Tibial nerve (tissue), 4 donors: ENCODE measurements at regions not wholly inside any gene's neighbourhood (a gene's known extent, or its start where the extent isn't known, plus 50 kb on each side); places are given as distances from the start of the nearest gene placed in this dataset.
A peak's percentile ranks its signal among the peaks of the same experiment; 100 is the strongest.

Experiments used
- DNase-seq, 2 donors: peaks; one replicate each; pipeline ENCODE4 v3.0.0-alpha.2; 2019; ENCODE audit warnings: low spot score in 2 of 2
- H3K27ac ChIP-seq, 4 donors: fragments of 200-600 bp; sonication (generic) in 3 of 4; one replicate each; pipeline ENCODE4 v1.5.1; 2017 to 2019; ENCODE audit warnings: mild to moderate bottlenecking in 1 of 4
- H3K27me3 ChIP-seq, 2 donors: fragments of 200-600 bp; sonication (generic) in 1 of 2; one replicate each; pipeline versions ENCODE4 v1.5.1 to v1.6.0; 2017 to 2019
- H3K36me3 ChIP-seq, 3 donors: fragments of 200-600 bp; sonication (generic); one replicate each; pipeline ENCODE4 v1.5.1; 2018 to 2019
- H3K4me1 ChIP-seq, 4 donors: fragments of 200-600 bp; sonication (generic) in 3 of 4; one replicate each; pipeline ENCODE4 v1.5.1; 2017 to 2019
- H3K4me3 ChIP-seq, 4 donors: fragments of 200-600 bp; sonication (generic) in 3 of 4; one replicate each; pipeline ENCODE4 v1.5.1; 2017 to 2019; ENCODE audit warnings: mild to moderate bottlenecking in 1 of 4, moderate library complexity in 1 of 4
- H3K9me3 ChIP-seq, 4 donors: fragments of 200-600 bp; sonication (generic) in 3 of 4; one replicate each; pipeline ENCODE4 v1.5.1; 2017 to 2019
- EP300 ChIP-seq, 2 donors: sonication (generic); formaldehyde crosslinking; IDR thresholded peaks; one replicate each; pipeline ENCODE4 v1.6.1; 2017; ENCODE audit warnings: antibody characterized with exemption in 2 of 2, mild to moderate bottlenecking in 1 of 2
- POLR2A ChIP-seq, 2 donors: fragments of 450-650 bp; IDR thresholded peaks; one replicate each; pipeline ENCODE4 v1.6.1; 2017; ENCODE audit warnings: antibody characterized with exemption in 2 of 2, mild to moderate bottlenecking in 2 of 2, moderate library complexity in 2 of 2
- WGBS, 2 donors: methylation state at CpG; one replicate each; pipeline ENCODE4 v1.1.5; 2018; 5-methylcytosine and 5-hydroxymethylcytosine counted together
- TF ChIP-seq, protein P1 (sequence below), 5 experiments: fragments of 200-600 bp in 3 of 5; fragments of 450-650 bp in 2 of 5; sonication (generic) in 3 of 5; IDR thresholded peaks; one replicate each; pipeline ENCODE4 v1.5.1; 2016 to 2019; ENCODE audit warnings: antibody characterized with exemption in 5 of 5, mild to moderate bottlenecking in 3 of 5, moderate library complexity in 2 of 5

DNA sequence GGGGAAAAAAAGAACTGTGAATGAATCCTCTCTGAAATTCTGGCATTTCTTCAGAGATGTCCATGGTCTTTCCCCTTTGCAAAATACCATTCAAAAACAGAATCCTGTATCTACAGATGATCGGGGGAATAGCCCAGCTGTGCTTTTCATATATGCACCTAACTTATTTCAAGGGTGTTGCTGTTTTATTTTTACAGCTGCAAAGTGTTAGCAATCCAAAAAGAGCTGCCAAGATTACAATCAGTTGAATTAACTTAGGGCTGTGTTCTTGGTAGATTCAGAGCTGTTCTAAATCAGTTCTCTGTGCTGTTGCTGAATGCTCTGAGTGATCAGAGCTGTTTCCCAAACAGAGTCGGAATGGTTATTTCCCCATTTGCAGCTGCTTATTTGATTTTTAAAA is 175.7 kb upstream of the SEMA6D start:
- Histone ChIP-seq H3K9me3 (no peaks in the 10 kb centered on the region), H3K4me1 (peaks cover 0 to 19% (median 6%) of the 10 kb centered on the region in 4 donors), H3K27me3 (no peaks in the 10 kb centered on the region), H3K36me3 (no peaks in the 10 kb centered on the region), H3K4me3 (no peak overlapping the region), H3K27ac (peak overlapping the region in 1 of 4 donors; percentile 36)
- DNase-seq = no peak
- TF ChIP-seq EP300 (IDR thresholded peaks at IDR 0.05) (no peak), POLR2A (IDR thresholded peaks at IDR 0.05) (no peak)
- TF ChIP-seq, protein P1, sequence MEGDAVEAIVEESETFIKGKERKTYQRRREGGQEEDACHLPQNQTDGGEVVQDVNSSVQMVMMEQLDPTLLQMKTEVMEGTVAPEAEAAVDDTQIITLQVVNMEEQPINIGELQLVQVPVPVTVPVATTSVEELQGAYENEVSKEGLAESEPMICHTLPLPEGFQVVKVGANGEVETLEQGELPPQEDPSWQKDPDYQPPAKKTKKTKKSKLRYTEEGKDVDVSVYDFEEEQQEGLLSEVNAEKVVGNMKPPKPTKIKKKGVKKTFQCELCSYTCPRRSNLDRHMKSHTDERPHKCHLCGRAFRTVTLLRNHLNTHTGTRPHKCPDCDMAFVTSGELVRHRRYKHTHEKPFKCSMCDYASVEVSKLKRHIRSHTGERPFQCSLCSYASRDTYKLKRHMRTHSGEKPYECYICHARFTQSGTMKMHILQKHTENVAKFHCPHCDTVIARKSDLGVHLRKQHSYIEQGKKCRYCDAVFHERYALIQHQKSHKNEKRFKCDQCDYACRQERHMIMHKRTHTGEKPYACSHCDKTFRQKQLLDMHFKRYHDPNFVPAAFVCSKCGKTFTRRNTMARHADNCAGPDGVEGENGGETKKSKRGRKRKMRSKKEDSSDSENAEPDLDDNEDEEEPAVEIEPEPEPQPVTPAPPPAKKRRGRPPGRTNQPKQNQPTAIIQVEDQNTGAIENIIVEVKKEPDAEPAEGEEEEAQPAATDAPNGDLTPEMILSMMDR (IDR thresholded peaks at IDR 0.05) = no peak
- 28 to 47% methylated on average over 2 of the region's 2 CpGs for WGBS, 2 donors

DNA sequence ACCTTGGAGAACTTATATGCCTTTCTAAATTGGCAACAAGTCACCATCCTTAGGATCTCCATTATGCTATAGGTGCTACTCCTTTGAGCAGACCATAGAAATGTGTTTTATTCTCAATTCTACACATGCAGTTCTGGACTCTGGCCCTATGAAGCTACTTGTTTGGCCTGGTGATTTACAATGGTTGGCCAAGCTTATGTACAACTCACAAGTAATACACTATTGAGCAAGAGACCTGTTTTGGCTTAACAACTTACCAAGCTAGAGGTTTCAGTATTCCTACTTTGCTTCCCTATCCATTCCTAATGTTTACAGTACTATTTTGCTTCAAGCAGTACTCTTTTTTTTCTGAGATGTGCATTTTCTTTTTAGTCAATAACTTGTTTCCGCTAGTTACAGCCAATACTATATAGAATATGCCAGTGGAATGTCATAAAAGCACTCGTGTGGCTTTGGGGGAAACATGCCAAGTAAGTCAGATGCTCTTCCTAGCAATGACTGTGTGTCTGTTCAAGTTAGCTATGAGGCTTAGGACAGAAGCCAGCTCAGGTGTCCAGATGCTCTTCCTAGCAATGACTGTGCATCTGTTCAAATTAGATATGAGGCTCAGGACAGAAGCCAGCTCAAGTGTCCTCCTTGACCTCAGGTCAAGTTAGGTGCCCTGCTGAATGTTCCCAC is 174.9 kb upstream of the SEMA6D start:
- Histone ChIP-seq H3K27ac (no peak overlapping the region), H3K36me3 (no peaks in the 10 kb centered on the region), H3K27me3 (no peaks in the 10 kb centered on the region), H3K9me3 (no peaks in the 10 kb centered on the region), H3K4me1 (peaks cover 0 to 19% (median 6%) of the 10 kb centered on the region in 4 donors), H3K4me3 (no peak overlapping the region)
- 41 to 46% methylated on average over 2 of the region's 2 CpGs for WGBS, 2 donors
- TF ChIP-seq EP300 (IDR thresholded peaks at IDR 0.05) = no peak
- TF ChIP-seq, protein P1 (IDR thresholded peaks at IDR 0.05) = no peak
- TF ChIP-seq POLR2A (IDR thresholded peaks at IDR 0.05) = no peak
- DNase-seq = no peak

DNA sequence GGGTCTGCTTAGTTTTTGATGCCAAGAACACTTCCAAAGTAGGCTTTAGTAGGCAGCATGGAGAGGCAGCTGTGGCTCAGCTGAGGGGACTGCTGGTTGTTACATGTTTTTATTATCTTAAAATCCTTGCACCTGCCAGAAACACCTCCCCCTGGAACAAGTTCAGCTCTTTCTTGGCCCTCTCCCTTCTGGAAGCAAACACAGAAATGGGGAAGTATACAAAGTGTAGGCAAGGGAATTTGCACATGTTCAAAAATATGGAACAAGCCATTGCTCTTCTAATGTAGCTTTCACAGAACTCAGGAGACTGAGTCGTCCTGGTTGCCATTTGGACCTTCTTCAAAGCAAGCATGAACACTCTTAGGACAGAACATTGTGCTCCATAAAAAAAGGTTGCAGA is 169.1 kb upstream of the SEMA6D start:
- Histone ChIP-seq H3K9me3 (no peaks in the 10 kb centered on the region), H3K4me1 (no peaks in the 10 kb centered on the region), H3K36me3 (no peaks in the 10 kb centered on the region), H3K4me3 (no peak overlapping the region), H3K27ac (no peak overlapping the region), H3K27me3 (no peaks in the 10 kb centered on the region)
- DNase-seq = no peak
- WGBS, 2 donors = 56 to 65% methylated on average over 1 of the region's 1 CpG
- TF ChIP-seq, protein P1 (IDR thresholded peaks at IDR 0.05) = no peak
- TF ChIP-seq EP300 (IDR thresholded peaks at IDR 0.05) (no peak), POLR2A (IDR thresholded peaks at IDR 0.05) (no peak)

DNA sequence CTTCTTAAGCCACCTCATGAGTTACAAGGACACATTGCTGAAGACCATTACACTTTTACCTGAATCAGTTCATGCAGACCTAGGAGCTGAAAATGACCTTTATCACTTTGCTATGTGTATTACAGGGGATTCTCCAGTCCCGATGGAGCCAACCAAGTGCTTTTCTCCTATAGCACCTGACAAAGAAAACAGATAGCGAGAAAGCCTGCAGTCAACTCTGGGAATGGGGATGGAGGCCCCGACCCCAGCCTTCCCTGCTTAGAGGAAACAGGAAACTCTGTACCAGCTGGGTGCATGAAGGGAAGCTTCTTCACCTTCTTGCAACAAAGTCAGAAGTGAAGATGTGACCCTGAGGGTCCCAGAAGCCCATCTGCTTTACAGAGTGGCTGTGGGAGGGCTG is 168.3 kb upstream of the SEMA6D start:
- no peak overlapping the region for H3K4me3 ChIP-seq
- no peaks in the 10 kb centered on the region for H3K9me3 ChIP-seq
- TF ChIP-seq POLR2A (IDR thresholded peaks at IDR 0.05) = no peak
- TF ChIP-seq, protein P1 (IDR thresholded peaks at IDR 0.05) = no peak
- no peak for TF ChIP-seq EP300 (IDR thresholded peaks at IDR 0.05)
- no peak for DNase-seq
- H3K4me1 ChIP-seq = no peaks in the 10 kb centered on the region
- 75 to 94% methylated on average over 3 of the region's 3 CpGs for WGBS, 2 donors
- no peaks in the 10 kb centered on the region for H3K27me3 ChIP-seq
- no peaks in the 10 kb centered on the region for H3K36me3 ChIP-seq
- H3K27ac ChIP-seq = no peak overlapping the region

DNA sequence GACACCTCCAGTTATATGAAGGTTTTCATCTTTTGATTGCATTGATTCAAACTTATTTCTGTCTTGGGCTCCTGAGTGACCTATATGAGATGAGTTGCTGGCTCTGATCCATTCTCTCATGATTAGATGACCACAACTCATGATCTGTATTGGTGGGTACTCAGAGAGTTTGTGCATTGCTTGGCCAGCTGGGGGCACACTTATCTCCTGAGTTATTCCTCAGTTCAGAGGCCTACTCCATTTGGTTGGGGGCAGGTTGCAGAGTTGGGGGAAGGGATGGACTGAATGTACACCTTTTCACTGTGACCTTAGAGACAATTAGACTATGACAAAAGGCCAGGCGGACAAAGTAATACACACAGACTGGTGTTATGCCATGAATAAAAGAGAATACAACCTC is 166.2 kb upstream of the SEMA6D start:
- TF ChIP-seq, protein P1 (IDR thresholded peaks at IDR 0.05) = no peak
- TF ChIP-seq EP300 (IDR thresholded peaks at IDR 0.05) = no peak
- no peak for TF ChIP-seq POLR2A (IDR thresholded peaks at IDR 0.05)
- H3K27me3 ChIP-seq = no peaks in the 10 kb centered on the region
- H3K36me3 ChIP-seq = no peaks in the 10 kb centered on the region
- H3K27ac ChIP-seq = no peak overlapping the region
- no peak overlapping the region for H3K4me3 ChIP-seq
- DNase-seq = no peak
- 97 to 100% methylated on average over 1 of the region's 1 CpG for WGBS, 2 donors
- H3K9me3 ChIP-seq = no peaks in the 10 kb centered on the region
- H3K4me1 ChIP-seq = no peaks in the 10 kb centered on the region
